GM12872 (cell line): ENCODE measurements at regions not wholly inside any gene's neighbourhood (a gene's known extent, or its start where the extent isn't known, plus 50 kb on each side); places are given as distances from the start of the nearest gene placed in this dataset.

Experiments
- CTCF ChIP-seq: IDR thresholded peaks from 3 replicates; pipeline ENCODE4 v1.5.1; 2011; ENCODE audit warnings: low read depth, mild to moderate bottlenecking, low read length, moderate library complexity; ENCODE audit not compliant: insufficient read depth

- no peak for TF ChIP-seq CTCF
Measured at GRCh38 chr12:115870021-115870420, 407.5 kb downstream of the MED13L start.

GRCh38 chr12:115869604-115870003, 407.9 kb downstream of the MED13L start:
- no peak for TF ChIP-seq CTCF

GRCh38 chr12:115868624-115869023, 408.9 kb downstream of the MED13L start:
- no peak for TF ChIP-seq CTCF

- no peak for TF ChIP-seq CTCF
Measured at GRCh38 chr12:115867854-115868253, 409.6 kb downstream of the MED13L start.

- TF ChIP-seq CTCF = no peak
Measured at GRCh38 chr12:115866909-115867525, 410.5 kb downstream of the MED13L start.

- TF ChIP-seq CTCF = no peak
Measured at GRCh38 chr12:115864396-115864795, 413.1 kb downstream of the MED13L start.

- TF ChIP-seq CTCF = no peak
Measured at GRCh38 chr12:115860619-115861018, 416.9 kb downstream of the MED13L start.

GRCh38 chr12:115859231-115859630, 418.3 kb downstream of the MED13L start:
- no peak for TF ChIP-seq CTCF
